ENCODE measurements at regions not wholly inside any gene's neighbourhood (a gene's known extent, or its start where the extent isn't known, plus 50 kb on each side); places are given as distances from the start of the nearest gene placed in this dataset.

DNA sequence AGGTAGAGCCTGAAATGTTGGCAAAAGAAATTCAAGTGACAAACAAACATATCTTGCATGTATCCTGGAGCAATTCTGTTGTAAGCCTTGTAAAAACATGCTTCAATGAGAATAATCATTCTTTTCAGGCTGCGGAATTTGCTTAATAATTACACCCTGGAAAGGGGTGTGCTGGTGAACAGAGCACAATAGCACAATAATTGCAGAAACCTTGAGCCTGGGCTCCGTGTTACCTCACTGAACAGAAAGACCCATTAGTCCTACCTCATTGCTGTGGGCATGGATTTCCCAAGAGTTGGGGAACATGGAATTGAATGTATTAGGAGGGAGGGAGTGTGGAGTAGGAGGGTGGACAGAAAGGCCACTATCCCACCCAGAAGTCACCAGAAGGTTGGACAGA is 168.0 kb upstream of the ALKAL2 start:
- no peak for TF ChIP-seq CTCF (IDR thresholded peaks at IDR 0.05)
- DNase-seq (no peak), ATAC-seq (no peak)
- intact Hi-C loops (cut with DNase I): no loop called here
- Histone ChIP-seq H3K4me1 (peaks cover 8% of the 10 kb centered on the region), H3K27ac (no peak overlapping the region), H3K9me3 (no peaks in the 10 kb centered on the region), H3K36me3 (no peaks in the 10 kb centered on the region), H3K4me3 (no peak overlapping the region), H3K27me3 (ENCODE audit: low read depth) (no peaks in the 10 kb centered on the region)

DNA sequence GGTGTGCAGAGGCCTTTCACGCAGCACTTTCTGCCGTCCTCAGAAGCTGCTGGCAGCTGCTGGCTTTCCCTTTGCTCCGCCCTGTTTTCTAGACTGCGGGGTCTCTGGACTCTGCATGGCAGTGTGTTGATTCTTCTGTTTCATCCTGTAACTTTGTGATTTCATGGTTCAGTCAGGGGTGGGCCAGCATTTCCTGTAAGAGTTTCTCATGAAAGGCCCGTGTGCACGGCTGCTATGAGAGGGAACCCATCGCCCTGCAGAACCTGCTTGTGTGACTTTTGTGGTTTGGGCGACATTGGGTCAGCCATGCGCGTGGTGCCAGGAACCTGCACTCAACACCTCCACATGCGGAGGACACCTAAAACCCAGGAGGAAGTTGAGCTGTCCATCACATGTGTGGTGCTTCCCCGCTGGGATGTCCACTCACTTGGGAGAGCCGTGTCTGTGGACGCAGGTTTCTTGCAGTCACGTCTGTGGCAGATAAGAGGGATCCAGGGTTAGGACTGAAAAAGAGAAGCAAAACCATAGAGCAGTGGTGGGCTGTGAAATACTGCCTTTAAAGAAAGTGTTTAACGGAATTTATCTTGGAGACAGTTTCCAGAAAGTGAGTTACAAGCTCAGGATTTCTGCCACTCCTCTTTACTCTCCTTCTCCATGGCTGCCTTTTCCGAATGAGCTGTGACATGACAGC is 167.3 kb upstream of the ALKAL2 start:
- DNase-seq: no peak
- Histone ChIP-seq H3K4me3 (no peak overlapping the region), H3K27me3 (ENCODE audit: low read depth) (no peaks in the 10 kb centered on the region), H3K27ac (no peak overlapping the region), H3K9me3 (no peaks in the 10 kb centered on the region), H3K4me1 (peaks cover under 1% of the 10 kb centered on the region), H3K36me3 (no peaks in the 10 kb centered on the region)
- TF ChIP-seq CTCF (IDR thresholded peaks at IDR 0.05): no peak
- no peak for ATAC-seq
- intact Hi-C loops (cut with DNase I): no loop called here

- no peak overlapping the region for H3K27ac ChIP-seq
- H3K4me3 ChIP-seq: no peak overlapping the region
- intact Hi-C loops (cut with DNase I): no loop called here
- H3K4me1 ChIP-seq: no peaks in the 10 kb centered on the region
- ATAC-seq: no peak
- H3K9me3 ChIP-seq: no peaks in the 10 kb centered on the region
- H3K36me3 ChIP-seq: no peaks in the 10 kb centered on the region
- DNase-seq: no peak
- no peak for TF ChIP-seq CTCF (IDR thresholded peaks at IDR 0.05)
- H3K27me3 ChIP-seq (ENCODE audit: low read depth): no peaks in the 10 kb centered on the region
Measured at GRCh38 chr2:453132-453531, 165.2 kb upstream of the ALKAL2 start.

GRCh38 chr2:451495-451894 is 163.6 kb upstream of the ALKAL2 start:
- intact Hi-C loops (cut with DNase I): no loop called here
- no peak for TF ChIP-seq CTCF (IDR thresholded peaks at IDR 0.05)

DNA sequence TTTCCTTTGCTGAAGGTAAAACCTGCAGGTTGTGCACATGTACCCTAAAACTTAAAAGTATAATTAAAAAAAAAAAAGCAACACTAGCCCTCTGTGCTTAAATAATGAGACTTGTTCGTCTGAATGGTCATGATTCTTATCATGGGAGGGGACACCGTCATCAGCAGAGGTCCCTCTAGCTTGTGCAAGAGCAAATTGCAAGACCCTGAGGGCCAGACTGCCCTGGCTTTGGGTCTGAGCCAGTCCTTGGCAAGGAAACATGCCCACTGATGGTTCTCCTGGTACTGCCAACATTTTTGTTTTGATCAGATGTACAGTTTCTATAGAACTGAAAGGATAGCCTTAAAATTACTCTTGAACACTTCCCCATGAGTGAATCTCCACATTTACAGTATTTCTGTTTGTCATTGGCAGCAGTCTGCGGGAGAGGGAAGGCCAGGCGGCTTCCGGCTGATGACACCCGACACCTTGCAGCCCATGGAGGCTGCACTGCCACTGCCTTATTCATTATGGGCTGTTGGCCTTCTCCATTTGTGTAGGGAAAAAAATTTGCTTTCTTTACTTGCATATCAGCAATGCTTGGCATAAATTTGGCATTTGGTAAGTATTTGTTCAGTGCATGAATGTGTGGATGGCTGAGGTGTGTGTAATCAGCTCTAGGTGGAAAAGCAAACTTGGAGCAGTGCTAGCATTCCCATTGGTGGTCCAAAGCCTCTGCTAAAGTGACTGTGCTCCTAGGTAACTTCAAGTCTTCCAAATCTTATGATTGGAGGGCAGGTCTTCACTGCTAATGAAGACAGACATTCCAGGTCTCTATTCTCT is 161.6 kb upstream of the ALKAL2 start:
- H3K4me3 ChIP-seq: no peak overlapping the region
- no peak overlapping the region for H3K27ac ChIP-seq
- no peaks in the 10 kb centered on the region for H3K27me3 ChIP-seq (ENCODE audit: low read depth)
- TF ChIP-seq CTCF (IDR thresholded peaks at IDR 0.05): no peak
- intact Hi-C loops (cut with DNase I): no loop called here
- no peak for DNase-seq
- ATAC-seq: no peak
- no peaks in the 10 kb centered on the region for H3K36me3 ChIP-seq
- no peaks in the 10 kb centered on the region for H3K4me1 ChIP-seq
- H3K9me3 ChIP-seq: no peaks in the 10 kb centered on the region

More at GRCh38 chr2:451495-451894, 163.6 kb upstream of the ALKAL2 start:
- Histone ChIP-seq H3K4me3 (no peak overlapping the region), H3K36me3 (no peaks in the 10 kb centered on the region), H3K27me3 (ENCODE audit: low read depth) (no peaks in the 10 kb centered on the region), H3K27ac (no peak overlapping the region), H3K9me3 (no peaks in the 10 kb centered on the region), H3K4me1 (no peaks in the 10 kb centered on the region)
- no peak for ATAC-seq
- DNase-seq: no peak
